Umbilical cord (tissue), 1 donor: ENCODE measurements at regions not wholly inside any gene's neighbourhood (a gene's known extent, or its start where the extent isn't known, plus 50 kb on each side); places are given as distances from the start of the nearest gene placed in this dataset.

ENCODE experiments used
- DNase-seq: peaks from one replicate; pipeline ENCODE4 v3.0.0-alpha.2; 2015; ENCODE audit warnings: low spot score

GRCh38 chr17:27973258-27974044, 69.0 kb upstream of the NLK start:
- no peak for DNase-seq

- no peak for DNase-seq
Measured at GRCh38 chr17:27974045-27974436, 68.4 kb upstream of the NLK start.

GRCh38 chr17:27974531-27975145, 67.8 kb upstream of the NLK start:
- DNase-seq, result no peak

- no peak for DNase-seq
Measured at GRCh38 chr17:27975146-27976011, 67.1 kb upstream of the NLK start.

DNA sequence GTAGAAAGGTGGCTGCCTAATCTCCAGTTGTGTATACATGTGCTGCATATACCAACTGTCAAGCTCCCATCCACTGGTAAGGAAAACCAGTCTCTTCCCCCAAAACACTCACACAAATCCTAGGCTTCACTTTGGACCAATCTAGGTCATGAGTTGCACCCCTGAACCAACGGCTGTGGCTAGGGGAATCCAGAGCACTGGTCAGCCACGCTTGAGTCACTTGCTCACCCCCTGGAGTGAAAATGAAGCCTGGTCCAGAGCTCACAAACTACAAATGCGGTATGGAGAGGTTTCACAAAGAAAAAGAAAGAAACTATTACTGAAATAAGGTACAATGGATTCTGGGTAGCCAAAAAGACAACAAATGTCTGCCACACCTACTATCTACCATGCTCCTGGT, 66.1 kb upstream of the NLK start:
- no peak for DNase-seq

DNA sequence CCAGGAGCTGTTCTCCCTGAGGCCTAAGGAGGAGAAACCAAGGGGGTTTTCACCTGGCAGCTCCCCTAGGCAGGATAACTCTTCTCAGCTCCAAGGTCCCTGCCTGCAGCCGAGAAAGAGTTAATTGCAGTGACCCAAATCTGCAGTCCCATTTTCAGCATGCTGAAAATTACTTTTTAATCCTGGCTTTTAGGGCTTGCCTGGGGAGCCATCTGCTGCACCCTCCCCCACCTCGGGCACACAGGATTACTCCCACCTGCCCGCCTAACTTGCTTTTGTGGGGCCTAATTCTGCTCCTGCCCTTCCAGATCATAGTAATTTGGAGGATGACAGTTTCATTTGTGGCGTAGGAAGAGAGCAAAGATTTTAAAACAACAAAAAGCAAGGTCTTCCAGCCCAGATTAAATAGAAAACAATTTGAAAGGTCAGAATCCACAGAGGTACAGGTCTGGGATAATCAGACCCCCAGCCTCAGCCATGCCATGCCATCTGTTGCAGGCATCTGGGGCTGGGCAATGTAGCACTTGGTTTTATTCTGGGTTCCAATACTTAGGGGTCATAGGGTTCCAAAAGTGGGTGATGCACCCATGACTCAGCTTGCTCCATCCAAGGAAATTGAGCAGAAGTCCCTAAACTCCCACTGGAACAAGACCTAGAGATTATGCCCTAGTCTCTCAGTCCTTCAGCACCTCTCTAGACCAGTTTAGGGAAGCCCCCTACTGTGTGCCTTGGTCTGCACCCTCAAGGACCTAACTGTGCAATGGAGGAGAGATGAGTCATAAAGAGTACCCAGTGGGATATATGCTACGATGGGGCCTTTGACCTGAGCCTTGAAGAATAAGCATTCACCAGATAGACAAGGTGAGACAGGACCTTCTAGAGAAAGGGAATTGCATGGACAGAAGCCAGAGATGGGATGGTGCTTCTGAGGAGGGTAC, 64.5 kb upstream of the NLK start:
- no peak for DNase-seq

- DNase-seq, result no peak
Measured at GRCh38 chr17:27978689-27979175, 63.7 kb upstream of the NLK start.

- no peak for DNase-seq
Measured at GRCh38 chr17:27980043-27980442, 62.4 kb upstream of the NLK start.

GRCh38 chr17:27981978-27982377, 60.5 kb upstream of the NLK start:
- no peak for DNase-seq

- DNase-seq, result no peak
Measured at GRCh38 chr17:27982688-27983087, 59.8 kb upstream of the NLK start.

GRCh38 chr17:27983853-27984252, 58.6 kb upstream of the NLK start:
- no peak for DNase-seq

- DNase-seq, result no peak
Measured at GRCh38 chr17:27984404-27984803, 58.1 kb upstream of the NLK start.

GRCh38 chr17:27984816-27985215, 57.7 kb upstream of the NLK start:
- DNase-seq, result no peak

GRCh38 chr17:27985306-27985705, 57.2 kb upstream of the NLK start:
- no peak for DNase-seq

DNA sequence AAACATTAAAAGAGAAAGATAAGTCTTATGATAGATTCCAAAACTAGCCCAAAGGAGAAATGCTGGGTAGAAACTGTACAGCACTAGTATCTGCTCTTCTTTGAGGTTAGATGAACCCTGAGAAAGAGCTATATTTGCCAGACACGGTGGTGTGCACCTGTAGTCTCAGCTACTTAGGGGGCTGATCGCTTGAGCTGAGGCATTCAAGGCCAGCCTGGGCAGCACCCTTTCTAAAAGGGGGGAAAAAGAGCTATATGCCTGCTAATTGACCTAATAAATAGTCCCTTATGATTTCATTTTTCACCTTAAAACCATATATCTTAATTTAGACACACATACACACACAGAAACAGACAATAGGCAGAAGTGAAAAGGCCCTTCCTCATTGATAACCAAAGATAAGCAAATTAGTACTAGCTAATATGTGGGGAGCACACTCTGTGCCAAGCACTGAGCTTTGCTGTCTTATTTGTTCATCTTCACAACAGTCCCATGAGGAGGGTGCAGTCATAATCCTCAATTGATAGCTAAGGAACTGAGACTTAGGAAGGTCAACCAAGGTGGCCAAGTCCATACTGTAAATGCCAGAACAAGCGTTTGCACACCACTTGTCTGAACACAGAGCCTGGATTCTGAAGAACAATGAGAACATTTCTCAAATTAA, 56.6 kb upstream of the NLK start:
- no peak for DNase-seq

- DNase-seq, result no peak
Measured at GRCh38 chr17:27986805-27987684, 55.4 kb upstream of the NLK start.

GRCh38 chr17:27989046-27989445, 53.4 kb upstream of the NLK start:
- no peak for DNase-seq

DNA sequence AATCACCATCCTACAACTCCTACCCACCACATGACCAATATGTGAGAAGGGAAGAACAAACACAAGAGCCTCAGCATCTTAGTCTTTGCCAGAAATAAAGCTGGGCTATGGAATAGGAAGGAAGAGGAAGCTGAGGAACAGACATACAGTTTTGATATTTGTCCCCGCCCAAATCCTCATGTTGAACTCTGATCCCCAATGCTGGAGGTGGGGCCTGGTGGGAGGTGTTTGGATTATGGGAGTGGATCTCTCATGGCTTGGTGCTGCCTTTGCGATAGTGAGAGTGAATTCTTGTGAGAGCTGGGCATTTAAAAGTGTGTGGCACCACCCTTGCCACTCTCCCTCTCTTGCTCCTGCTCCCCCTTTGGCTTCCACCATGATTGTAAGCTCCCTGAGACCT, 52.4 kb upstream of the NLK start:
- no peak for DNase-seq

DNA sequence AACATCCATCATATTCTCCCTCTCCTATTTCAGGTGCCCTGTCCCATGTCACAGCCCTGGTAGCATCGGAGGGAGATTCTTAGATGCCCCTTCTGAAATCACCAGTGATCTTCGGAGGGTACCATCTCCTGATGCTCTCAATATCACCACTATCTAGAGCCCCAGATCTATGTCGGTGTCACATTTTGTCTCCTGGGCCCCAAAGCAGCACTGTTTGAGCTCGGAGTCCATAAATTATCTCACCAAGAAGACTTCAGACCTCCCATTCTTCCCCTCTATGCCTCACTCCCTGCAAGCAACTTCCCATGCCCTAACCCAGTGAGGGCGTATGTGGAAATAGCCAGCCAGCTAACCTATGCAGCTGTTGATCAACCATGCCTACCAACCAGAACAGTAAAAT, 51.5 kb upstream of the NLK start:
- DNase-seq, result no peak
